ENCODE measurements at regions not wholly inside any gene's neighbourhood (a gene's known extent, or its start where the extent isn't known, plus 50 kb on each side); places are given as distances from the start of the nearest gene placed in this dataset.

GRCh38 chr3:5687230-5687629 is 499.7 kb downstream of the EDEM1 start:
- TF ChIP-seq POLR2A (IDR thresholded peaks at IDR 0.05) (no peak), CTCF (IDR thresholded peaks at IDR 0.05) (no peak), EP300 (IDR thresholded peaks at IDR 0.05) (no peak)
